ENCODE measurements at regions not wholly inside any gene's neighbourhood (a gene's known extent, or its start where the extent isn't known, plus 50 kb on each side); places are given as distances from the start of the nearest gene placed in this dataset.

DNA sequence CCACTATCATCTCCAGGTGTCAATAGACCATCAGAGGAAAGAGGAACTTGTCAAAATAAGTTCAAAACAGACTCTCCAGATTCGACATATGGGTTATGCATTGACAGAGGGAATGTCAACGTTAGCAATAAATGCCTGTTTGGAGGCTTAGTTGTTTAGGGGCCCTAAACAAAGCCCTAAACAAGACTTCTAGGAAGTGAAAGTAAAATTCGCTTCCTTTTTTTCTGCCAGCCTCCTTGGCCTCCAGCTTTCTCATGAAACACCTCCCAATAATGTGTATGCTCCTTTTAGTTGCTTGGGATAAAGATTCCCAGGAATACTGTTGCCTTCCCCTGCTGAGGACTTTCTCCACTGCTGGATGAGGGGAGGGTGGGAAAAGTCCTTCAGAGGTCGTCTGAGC lies 70.9 kb upstream of the ARNT2 start:
- TF ChIP-seq, protein P1, sequence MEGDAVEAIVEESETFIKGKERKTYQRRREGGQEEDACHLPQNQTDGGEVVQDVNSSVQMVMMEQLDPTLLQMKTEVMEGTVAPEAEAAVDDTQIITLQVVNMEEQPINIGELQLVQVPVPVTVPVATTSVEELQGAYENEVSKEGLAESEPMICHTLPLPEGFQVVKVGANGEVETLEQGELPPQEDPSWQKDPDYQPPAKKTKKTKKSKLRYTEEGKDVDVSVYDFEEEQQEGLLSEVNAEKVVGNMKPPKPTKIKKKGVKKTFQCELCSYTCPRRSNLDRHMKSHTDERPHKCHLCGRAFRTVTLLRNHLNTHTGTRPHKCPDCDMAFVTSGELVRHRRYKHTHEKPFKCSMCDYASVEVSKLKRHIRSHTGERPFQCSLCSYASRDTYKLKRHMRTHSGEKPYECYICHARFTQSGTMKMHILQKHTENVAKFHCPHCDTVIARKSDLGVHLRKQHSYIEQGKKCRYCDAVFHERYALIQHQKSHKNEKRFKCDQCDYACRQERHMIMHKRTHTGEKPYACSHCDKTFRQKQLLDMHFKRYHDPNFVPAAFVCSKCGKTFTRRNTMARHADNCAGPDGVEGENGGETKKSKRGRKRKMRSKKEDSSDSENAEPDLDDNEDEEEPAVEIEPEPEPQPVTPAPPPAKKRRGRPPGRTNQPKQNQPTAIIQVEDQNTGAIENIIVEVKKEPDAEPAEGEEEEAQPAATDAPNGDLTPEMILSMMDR (IDR thresholded peaks at IDR 0.05; ENCODE audit: low read depth, low read length): no peak
- TF ChIP-seq EZH2phosphoT487 (IDR thresholded peaks at IDR 0.05; ENCODE audit: low read depth): no peak
